ENCODE measurements at regions not wholly inside any gene's neighbourhood (a gene's known extent, or its start where the extent isn't known, plus 50 kb on each side); places are given as distances from the start of the nearest gene placed in this dataset.

GRCh38 chr9:103799959-103800358 lies 294.1 kb upstream of the SMC2 start:
- TF ChIP-seq CTCF (conservative IDR thresholded peaks at IDR 0.05; ENCODE audit: low read length) (no peak), EZH2phosphoT487 (IDR thresholded peaks at IDR 0.05; ENCODE audit: borderline replicate concordance, low read depth, low read length) (no peak)

All from OCI-LY7 (cell line).